ENCODE measurements at regions not wholly inside any gene's neighbourhood (a gene's known extent, or its start where the extent isn't known, plus 50 kb on each side); places are given as distances from the start of the nearest gene placed in this dataset.
"Not testable (repeated sequence)": the region's sequence is repeated elsewhere in the genome, so short reads cannot be mapped to it uniquely, and the experiment has no call there.

DNA sequence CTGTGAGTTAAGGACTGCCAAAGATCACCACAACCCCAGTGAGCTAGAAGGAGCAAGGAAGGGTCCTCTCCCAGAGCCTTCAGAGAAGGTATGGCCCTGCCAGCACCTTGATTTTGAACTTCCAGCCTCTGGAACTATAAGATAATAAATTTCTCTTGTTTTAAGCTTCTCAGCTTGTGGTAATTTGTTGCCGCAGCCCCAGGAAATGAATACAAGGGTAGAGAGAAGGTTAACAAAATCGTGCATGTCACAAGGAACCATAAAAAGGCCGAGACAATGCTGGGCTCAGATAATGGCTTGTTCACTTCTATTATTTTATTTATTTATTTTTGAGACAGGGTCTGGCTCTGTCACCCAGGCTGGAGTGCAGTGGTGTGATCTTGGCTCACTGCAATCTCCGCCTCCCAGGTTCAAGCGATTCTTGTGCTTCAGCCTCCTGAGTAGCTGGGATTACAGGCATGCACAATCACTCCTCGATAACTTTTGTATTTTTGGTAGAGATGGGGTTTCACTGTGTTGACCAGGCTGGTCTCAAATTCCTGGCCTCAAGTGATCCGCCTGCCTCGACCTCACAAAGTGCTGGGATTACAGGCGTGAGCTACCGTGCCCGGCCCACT is 71.5 kb downstream of the WSB1 start:
- DNase-seq (ENCODE audit: low spot score) = not testable (repeated sequence)

- DNase-seq (ENCODE audit: low spot score) = no peak
Measured at GRCh38 chr17:27366437-27366836, 72.5 kb downstream of the WSB1 start.

DNA sequence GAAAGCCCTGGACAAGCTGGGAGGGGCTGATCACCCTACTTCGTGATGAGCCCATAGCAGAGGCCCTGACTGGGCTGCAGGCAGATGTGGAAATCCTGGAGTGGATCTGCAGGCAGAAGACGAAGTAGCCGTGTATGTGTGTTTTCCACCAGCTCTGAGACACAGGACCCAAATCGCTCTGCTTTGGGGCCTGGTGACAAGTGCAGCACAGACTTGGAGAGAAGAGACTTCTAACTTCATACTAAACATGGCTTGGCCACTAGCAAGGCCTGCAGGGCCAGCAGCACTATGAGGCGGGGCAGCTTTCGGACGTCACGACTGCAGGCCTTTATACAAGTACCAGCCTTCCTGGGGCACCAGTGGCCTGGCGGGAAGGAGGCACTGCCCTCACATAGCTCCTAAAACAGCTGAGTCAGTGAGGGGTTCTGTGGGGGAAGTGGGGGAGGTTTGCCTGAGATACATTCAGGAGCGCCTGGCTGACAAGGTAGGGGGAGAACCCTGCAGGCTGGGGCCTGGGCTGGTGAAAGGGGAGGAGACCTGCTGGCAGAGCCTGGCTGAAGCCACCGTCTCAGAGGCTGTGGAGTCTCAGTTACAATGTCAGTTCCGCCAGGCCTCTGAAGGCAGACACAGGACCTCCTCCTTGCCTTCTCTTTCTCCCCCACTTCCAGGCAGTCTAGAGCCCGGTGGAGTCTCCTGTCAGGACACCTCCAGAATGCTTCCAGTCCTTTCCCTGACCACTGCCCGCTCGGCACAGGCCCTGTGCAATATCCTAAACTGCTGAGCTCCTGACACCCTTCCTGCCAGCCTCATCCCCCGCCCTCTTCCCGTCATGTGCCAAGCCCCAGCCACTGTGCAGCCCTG is 73.4 kb downstream of the WSB1 start:
- no peak for DNase-seq (ENCODE audit: low spot score)

DNA sequence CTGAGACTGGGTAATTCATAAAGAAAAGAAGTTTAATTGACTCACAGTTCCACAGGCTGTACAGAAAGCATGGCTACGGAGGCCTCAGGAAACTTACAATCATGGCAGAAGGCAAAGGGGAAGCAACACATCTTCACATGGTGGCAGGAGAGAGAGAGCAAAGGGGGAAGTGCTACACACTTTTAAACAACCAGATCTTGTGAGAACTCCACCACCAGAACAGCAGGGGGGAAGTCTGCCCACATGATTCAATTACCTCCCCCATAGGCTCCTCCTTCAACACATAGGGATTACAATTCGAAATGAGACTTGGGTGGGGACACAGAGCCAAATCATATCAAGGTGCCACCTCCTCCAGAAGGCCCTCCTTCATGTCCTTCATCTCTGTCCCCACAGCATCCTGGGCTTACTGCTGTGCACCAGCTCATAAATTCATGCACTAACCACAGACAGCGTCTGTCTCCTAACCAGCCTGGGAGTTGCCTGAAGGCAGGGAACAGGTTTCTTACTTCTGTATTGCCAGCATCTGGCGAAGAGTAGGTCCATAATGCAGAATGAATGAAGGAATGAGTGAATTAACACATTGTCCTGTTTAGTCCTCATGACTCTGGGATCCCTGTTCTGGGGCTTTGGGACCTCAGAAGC is 74.4 kb downstream of the WSB1 start:
- DNase-seq (ENCODE audit: low spot score) = no peak

- no peak for DNase-seq (ENCODE audit: low spot score)
Measured at GRCh38 chr17:27368980-27369379, 75.1 kb downstream of the WSB1 start.

DNA sequence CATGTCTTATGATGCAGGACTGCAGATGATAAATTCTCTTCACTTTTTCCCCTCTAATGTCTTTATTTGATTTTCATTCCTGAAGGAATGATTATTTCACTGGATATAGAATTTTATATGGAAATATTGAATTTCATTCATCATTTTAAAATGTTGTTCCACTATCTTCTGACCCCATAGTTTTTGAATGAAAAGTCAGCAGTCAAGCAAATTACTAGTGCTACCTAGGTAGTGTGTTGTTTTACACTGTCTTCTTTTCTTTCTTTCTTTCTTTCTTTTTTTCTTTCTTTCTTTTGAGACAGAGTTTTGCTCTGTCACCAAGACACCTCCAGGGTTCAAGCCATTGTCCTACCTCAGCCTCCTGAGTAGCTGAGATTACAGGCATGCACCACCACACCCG is 76.9 kb downstream of the WSB1 start:
- DNase-seq (ENCODE audit: low spot score) = no peak

- DNase-seq (ENCODE audit: low spot score) = not testable (repeated sequence)
Measured at GRCh38 chr17:27373695-27374094, 79.8 kb downstream of the WSB1 start.

DNA sequence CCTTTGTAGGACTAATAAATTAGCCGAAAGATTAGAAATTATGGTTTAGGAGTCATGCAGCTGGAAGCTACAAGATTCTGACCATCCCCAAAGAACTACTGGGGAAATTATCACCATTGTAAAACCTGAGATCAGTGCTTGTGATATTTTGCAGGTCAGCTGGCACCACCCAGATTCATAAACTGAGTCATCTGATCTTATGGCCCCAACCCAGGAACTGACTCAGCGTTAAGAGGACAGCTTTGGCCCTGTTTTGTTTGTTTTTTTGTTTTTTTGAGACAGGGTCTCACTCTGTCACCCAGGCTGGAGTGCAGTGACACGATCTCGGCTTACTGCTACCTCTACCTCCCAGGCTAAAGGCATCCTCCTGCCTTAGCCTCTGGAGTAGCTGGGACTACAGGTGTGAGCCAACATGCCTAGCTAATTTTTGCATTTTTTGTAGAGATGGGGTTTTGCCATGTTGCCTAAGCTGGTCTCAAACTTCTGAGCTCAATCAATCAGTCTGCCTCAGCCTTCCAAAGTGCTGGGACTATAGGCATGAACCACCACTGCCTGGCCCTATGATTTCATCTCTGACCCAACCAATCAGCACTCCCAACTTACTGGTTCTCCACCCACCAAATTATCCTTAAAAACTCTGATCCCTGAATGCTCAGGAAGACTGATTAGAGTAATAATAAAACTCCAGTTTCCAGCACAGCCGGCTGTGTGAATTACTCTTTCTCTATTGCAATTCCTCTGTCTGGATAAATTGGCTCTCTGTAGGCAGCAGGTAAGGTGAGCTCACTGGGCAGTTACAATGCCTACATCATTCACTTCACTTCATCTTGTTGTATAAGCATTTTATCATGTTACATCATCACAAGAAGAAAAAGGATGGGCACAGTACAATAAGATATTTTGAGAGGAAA is 79.4 kb upstream of the KSR1 start:
- peak; percentile 41 for DNase-seq (ENCODE audit: low spot score)

- DNase-seq (ENCODE audit: low spot score) = no peak
Measured at GRCh38 chr17:27378482-27379175, 77.6 kb upstream of the KSR1 start.

DNA sequence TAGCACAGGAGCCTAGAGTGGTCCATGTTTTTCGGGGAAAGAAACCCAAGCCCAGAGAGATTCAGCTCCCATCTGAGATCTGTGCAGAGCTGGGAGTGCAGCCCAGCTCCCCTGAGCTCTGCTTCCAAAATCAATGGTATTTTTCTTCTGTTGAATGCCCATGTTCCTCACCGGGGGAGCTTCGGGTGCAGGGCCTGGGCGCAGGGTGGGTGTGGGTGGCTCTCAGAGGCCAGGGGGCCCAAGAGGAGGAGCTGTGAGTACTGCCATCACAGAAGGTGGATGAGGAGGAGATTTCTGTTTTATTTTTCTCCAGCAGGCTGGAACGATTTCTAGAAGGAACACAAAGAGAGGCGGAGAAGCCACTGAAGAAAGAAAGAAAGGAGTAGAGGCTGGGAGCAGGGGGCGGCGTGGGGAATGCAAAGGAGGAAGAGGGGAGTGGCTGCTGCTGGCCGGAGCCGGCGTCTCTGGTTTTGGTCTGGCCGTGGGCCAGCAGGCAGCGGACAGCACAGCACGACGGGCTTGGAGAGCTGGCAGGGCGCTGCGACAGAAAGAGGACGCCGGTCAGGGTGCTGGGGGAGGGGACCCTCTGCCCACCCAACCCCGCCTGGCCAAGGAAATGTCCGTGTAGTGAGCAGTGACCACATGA is 76.2 kb upstream of the KSR1 start:
- DNase-seq (ENCODE audit: low spot score) = peak; percentile 67

GRCh38 chr17:27380551-27380950 is 75.7 kb upstream of the KSR1 start:
- DNase-seq (ENCODE audit: low spot score) = no peak

GRCh38 chr17:27381007-27381501 is 75.2 kb upstream of the KSR1 start:
- DNase-seq (ENCODE audit: low spot score) = peak; percentile 56

DNA sequence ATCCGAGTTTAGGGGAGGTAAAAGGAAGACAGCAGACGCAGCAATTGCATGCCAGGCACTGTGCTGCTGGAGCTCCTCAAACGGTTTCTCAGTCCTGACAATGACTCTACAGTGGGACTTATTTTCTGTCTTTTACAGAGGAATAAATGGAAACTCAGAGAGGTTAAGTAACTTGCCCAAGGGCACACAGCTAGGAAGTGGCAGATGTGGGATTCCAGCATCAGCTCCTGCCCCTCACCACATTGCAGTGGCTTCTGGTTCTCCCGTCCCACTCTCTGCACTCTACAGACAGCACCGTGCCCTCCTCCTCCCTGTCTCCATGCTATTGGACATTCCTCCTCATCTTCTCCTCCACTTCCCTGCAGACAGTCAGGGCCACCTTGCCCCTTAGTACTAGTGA is 74.2 kb upstream of the KSR1 start:
- no peak for DNase-seq (ENCODE audit: low spot score)

DNA sequence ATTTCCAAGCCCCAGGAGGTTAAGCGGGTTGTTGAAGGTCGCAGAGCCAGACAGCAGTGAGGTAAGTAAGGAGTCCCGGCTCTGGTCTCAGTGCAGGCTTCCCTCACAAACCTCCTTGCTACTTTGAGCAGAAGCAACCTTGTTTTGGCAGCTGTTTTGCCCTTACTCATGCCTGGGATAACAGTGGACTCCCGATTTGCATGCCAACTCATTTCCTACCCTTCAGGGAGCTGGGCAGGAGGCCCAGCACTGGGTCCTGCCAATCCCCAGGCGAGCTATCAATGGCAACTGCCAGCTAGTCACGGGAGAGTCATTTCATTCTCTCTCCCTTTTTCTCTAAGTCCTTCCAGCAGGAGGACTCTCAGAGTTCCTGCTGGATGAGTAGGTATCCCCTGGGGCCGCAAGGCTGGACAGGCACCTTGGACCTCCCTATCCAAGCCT is 72.0 kb upstream of the KSR1 start:
- DNase-seq (ENCODE audit: low spot score) = peak; percentile 90

- no peak for DNase-seq (ENCODE audit: low spot score)
Measured at GRCh38 chr17:27384726-27385125, 71.5 kb upstream of the KSR1 start.

DNA sequence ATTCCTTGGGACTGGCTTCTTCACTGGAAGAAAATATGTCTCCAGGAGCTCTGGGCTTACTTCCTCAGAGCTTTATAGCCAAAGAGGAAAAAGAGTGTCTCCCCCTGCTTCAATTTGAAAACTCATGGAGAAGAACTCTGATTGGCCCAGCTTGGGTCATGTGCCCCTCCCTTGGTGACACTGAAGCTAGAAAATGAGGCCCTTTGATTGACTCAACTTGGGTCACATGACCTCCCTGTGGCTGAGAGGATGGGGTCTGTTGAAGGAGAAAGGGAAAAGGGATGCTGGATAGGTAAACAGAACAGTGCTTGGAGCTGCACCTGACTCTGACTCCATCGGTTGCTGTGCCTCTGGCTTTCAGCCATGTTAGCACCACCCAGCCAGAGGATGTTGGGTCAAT is 70.6 kb upstream of the KSR1 start:
- DNase-seq (ENCODE audit: low spot score) = no peak

DNA sequence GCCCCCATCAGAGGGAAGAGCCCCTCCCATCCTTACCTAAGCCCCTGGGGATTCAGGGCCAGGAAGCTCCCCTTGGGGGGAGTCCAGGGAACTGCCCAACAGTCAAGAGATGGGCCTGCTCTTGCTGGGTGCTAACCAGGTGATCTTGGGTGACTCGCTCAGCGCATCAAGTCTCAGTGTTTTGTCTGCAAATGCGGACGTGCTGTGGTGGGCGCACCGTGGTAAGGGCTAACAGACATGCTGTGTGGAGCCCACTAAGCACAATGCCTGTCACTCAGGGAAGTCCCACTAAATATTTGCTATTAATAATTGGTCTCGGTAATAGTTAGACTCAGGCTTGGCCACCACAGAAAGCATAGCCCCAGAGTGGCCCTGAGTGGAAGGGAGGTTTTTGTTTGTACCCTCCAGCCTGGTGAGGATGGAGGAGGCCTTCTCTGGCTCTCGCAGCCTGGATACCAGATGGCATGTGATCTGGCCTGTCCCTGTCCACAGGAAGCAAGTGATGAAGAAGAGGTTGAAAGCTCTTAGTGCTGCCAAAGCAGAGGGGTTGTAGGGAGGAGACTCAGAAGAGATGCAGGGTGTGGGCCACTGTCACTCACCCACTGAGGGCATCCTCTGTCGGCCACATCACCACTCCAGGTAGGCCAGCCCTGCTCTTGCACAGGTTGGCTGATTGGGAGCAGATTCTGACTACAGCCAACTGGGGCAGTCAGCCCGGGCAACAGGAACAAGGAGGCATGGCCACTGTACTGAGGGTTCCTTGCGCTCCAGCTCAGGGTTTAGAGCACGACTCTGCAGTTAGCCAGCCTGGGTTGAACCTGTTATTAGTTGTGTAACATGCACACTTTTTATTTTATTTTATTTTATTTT is 69.8 kb upstream of the KSR1 start:
- no peak for DNase-seq (ENCODE audit: low spot score)

DNA sequence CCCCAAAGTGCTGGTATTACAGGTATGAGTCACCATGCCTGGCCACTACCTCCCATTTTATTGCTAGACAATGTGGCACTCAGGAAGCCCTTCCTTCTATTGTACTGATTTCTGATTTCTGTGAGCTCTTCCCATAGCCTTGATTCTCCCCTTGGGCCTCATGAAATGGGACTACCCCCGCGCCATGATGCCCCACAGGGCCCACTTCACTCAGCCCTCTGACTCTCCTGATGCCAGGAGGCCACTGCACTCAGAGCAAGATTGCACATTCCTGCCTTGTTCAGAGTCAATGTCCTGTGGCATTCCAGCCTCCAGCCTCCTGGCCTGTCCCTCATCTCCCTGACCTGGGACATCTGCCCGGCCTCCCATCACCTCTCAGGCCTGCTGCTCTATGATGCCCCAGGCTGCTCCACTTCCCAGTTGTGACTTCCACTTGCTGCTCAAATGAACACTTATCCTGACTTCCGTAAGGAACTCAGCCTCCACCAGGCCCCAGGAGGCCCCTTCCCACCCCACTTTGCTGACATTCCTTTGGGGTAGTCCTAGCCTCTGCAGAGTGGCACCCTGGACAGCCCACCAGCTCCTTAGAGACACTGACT is 66.6 kb upstream of the KSR1 start:
- DNase-seq (ENCODE audit: low spot score) = no peak

GRCh38 chr17:27390540-27390939 is 65.7 kb upstream of the KSR1 start:
- DNase-seq (ENCODE audit: low spot score) = no peak

All from GM03348 (cell line).